ENCODE measurements at regions not wholly inside any gene's neighbourhood (a gene's known extent, or its start where the extent isn't known, plus 50 kb on each side); places are given as distances from the start of the nearest gene placed in this dataset.
"Not testable (repeated sequence)": the region's sequence is repeated elsewhere in the genome, so short reads cannot be mapped to it uniquely, and the experiment has no call there.

DNA sequence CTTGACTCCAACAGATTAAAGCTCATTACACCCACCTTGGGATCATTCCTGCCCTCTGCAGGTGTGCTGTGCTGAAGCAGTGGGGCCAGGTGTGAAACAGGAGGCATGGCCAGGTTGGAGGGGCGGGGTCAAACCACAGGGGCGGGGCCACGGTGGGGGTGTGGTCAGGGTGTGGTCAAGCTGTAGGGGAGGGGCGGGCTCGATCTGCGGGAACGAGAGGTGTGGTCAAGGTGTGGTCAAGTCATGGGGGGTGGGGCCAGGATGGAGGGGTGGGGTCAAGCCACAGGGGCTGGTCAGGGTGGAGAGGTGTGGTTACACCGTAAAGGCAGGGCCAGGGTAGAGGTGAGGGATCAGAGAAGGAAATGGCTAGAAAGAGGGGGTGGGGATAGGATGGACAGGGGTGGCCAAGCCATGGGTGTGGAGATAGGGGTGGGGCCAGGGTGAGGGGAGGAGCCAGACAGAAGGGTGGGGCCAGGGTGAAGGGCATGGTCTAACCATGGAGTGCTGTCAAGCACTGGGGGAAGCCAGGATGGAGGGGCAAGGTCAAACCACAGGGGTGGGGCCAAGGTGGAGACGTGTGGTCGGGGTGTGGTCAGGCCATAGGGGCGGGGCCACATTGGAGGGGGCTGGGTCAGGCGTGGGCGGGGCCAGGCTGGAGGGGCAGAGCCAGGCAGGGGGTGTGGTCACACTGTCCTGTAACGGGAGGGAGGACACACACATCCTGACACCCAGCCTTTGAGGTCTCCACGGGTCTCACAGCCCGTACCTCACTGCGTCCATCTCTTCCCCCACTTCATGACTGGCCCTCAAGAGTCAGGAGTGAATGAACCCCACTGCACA lies 270.7 kb downstream of the ADGRD1 start:
- H3K36me3 Mint-ChIP-seq; CTCF ChIA-PET; H3K27me3 ChIP-seq (ENCODE audit: control insufficient read depth in 2 of 2, insufficient read depth in 2 of 2, low read length in 2 of 2); H3K9me3 ChIP-seq (ENCODE audit: control insufficient read depth in 2 of 3, low read length in 3 of 3); H3K27ac Mint-ChIP-seq; H3K9me3 Mint-ChIP-seq; H3K4me1 ChIP-seq (ENCODE audit: control insufficient read depth in 2 of 2, insufficient read depth in 2 of 2, low read length in 2 of 2); intact Hi-C loops (cut with micrococcal nuclease); H3K36me3 ChIP-seq (ENCODE audit: control insufficient read depth in 2 of 3, insufficient read depth in 3 of 3, low read length in 3 of 3); H3K27ac ChIP-seq (ENCODE audit: low read depth, low read length); DNase-seq; POLR2A ChIA-PET; H3K4me3 ChIP-seq (ENCODE audit: low read length): not testable (repeated sequence)
- Mint-ChIP-seq H3K4me1 (peaks cover 7 to 12% (median 9%) of the 10 kb centered on the region in 7 donors), H3K4me3 (peak overlapping the region in 1 of 10 donors; percentile 20), H3K27me3 (peaks cover 0 to 19% (median 5%) of the 10 kb centered on the region in 5 donors)
- ATAC-seq, result peak; percentile 39

DNA sequence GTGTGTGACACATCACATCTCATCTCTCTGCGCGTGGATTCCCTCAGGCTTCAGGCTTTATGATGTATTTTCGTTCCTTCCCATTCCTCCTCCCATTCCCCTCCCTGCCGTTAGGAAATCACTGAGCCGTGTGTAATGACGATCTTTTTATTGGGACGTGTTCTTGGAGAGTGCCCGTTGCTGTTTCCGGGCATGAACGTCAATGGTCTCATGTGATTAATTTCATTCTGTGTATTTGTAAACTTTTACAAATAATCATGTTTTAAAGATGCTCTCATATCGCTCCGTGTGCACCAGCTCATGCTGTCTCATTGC lies 271.3 kb downstream of the ADGRD1 start:
- H3K4me1 ChIP-seq (ENCODE audit: control insufficient read depth in 2 of 2, insufficient read depth in 2 of 2, low read length in 2 of 2); H3K27me3 ChIP-seq (ENCODE audit: control insufficient read depth in 2 of 2, insufficient read depth in 2 of 2, low read length in 2 of 2); H3K27ac ChIP-seq (ENCODE audit: low read depth, low read length); DNase-seq; CTCF ChIA-PET; POLR2A ChIA-PET; H3K27ac Mint-ChIP-seq; H3K9me3 ChIP-seq (ENCODE audit: control insufficient read depth in 2 of 3, low read length in 3 of 3); intact Hi-C loops (cut with micrococcal nuclease); ATAC-seq; H3K4me3 ChIP-seq (ENCODE audit: low read length); H3K9me3 Mint-ChIP-seq; H3K36me3 Mint-ChIP-seq; H3K4me3 Mint-ChIP-seq; H3K36me3 ChIP-seq (ENCODE audit: control insufficient read depth in 2 of 3, insufficient read depth in 3 of 3, low read length in 3 of 3): not testable (repeated sequence)
- Mint-ChIP-seq H3K27me3 (peaks cover 0 to 18% (median 5%) of the 10 kb centered on the region in 5 donors), H3K4me1 (peaks cover 7 to 16% (median 11%) of the 10 kb centered on the region in 7 donors)

DNA sequence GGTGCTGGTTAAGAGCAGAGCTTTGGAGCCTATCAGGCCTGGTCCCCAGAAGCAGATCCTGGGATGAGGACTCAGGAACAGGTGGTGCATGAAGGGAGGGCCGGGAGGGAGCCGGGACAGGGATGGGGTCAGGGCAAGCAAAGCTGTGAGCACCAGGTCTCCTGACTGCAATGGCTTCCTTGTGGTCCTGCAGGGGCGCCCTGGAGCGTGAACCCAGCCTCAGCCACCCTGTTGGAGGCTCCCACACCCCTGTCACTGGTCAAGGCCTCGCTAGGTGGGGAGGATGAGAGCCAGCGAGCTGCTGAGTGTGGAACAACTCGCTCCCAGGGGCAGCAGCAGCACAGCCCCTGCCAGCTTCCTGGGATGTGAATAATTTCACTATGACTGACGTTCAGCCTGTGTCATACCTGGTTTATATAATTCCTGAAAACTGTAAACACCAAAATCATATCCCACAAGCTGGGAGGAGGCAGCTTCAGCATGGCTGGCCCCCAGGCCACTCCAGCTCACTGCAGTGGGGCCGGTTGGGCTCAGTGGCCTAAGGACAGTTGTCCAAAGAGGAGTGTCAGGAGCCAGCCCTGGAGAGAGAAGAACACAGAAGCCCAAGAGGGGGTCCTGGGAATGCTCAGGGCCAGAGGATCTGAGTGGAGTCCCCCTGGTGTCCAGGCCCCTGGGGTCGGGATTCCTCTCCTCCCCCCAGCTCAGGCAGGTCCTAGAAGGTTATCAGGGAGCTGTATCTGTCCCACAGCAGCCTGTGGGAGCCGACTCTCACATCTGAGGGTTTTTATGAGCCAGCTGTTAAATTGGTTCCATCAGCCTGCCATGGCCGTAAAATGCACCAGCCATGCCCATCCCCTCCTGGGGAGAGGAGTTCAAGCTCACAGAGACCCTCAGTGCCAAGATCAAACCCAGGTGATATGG lies 272.9 kb downstream of the ADGRD1 start:
- H3K9me3 ChIP-seq (ENCODE audit: control insufficient read depth in 2 of 3, low read length in 3 of 3), result no peaks in the 10 kb centered on the region
- POLR2A ChIA-PET, result no interaction called here
- H3K9me3 Mint-ChIP-seq, result no peaks in the 10 kb centered on the region
- no peak overlapping the region for H3K27ac ChIP-seq (ENCODE audit: low read depth, low read length)
- H3K27ac Mint-ChIP-seq, result no peak overlapping the region
- ATAC-seq (no peak), DNase-seq (no peak)
- H3K36me3 Mint-ChIP-seq, result no peaks in the 10 kb centered on the region
- intact Hi-C loops (cut with micrococcal nuclease), result no loop called here
- H3K4me1 ChIP-seq (ENCODE audit: control insufficient read depth in 2 of 2, insufficient read depth in 2 of 2, low read length in 2 of 2), result no peaks in the 10 kb centered on the region
- no peaks in the 10 kb centered on the region for H3K36me3 ChIP-seq (ENCODE audit: control insufficient read depth in 2 of 3, insufficient read depth in 3 of 3, low read length in 3 of 3)
- H3K4me1 Mint-ChIP-seq, result peaks cover 7 to 22% (median 13%) of the 10 kb centered on the region in 7 donors
- H3K27me3 ChIP-seq (ENCODE audit: control insufficient read depth in 2 of 2, insufficient read depth in 2 of 2, low read length in 2 of 2), result no peaks in the 10 kb centered on the region
- CTCF ChIA-PET, result no interaction called here
- no peak overlapping the region for H3K4me3 ChIP-seq (ENCODE audit: low read length)
- no peak overlapping the region for H3K4me3 Mint-ChIP-seq
- peaks cover 0 to 19% (median 5%) of the 10 kb centered on the region in 5 donors for H3K27me3 Mint-ChIP-seq

DNA sequence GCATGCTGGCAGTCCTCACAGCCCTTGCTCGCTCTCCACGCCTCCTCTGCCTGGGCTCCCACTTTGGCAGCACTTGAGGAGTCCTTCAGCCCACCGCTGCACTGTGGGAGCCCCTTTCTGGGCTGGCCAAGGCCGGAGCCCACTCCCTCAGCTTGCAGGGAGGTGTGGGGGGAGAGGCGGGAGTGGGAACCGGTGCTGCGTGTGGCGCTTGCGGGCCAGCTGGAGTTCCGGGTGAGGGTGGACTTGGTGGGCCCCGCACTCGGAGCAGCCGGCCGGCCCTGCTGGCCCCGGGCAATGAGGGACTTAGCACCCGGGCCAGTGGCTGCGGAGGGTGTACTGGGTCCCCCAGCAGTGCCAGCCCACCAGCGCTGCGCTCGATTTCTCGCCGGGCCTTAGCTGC lies 273.9 kb downstream of the ADGRD1 start:
- H3K9me3 ChIP-seq (ENCODE audit: control insufficient read depth in 2 of 3, low read length in 3 of 3); H3K27ac ChIP-seq (ENCODE audit: low read depth, low read length); H3K4me3 ChIP-seq (ENCODE audit: low read length); H3K9me3 Mint-ChIP-seq; POLR2A ChIA-PET; H3K36me3 Mint-ChIP-seq; H3K36me3 ChIP-seq (ENCODE audit: control insufficient read depth in 2 of 3, insufficient read depth in 3 of 3, low read length in 3 of 3); H3K4me3 Mint-ChIP-seq; DNase-seq; H3K27me3 ChIP-seq (ENCODE audit: control insufficient read depth in 2 of 2, insufficient read depth in 2 of 2, low read length in 2 of 2); H3K4me1 ChIP-seq (ENCODE audit: control insufficient read depth in 2 of 2, insufficient read depth in 2 of 2, low read length in 2 of 2); intact Hi-C loops (cut with micrococcal nuclease); ATAC-seq: not testable (repeated sequence)
- CTCF ChIA-PET, result interaction anchor here (0.8 kb wide), 1 partner anchor 7 kb away, joined by 4 read pairs; no protein-coding TSS in a partner anchor
- Mint-ChIP-seq H3K4me1 (peaks cover under 1 to 18% (median 9%) of the 10 kb centered on the region in 7 donors), H3K27me3 (peaks cover 0 to 15% (median 5%) of the 10 kb centered on the region in 5 donors), H3K27ac (peak overlapping the region in 1 of 9 donors; percentile 37)

DNA sequence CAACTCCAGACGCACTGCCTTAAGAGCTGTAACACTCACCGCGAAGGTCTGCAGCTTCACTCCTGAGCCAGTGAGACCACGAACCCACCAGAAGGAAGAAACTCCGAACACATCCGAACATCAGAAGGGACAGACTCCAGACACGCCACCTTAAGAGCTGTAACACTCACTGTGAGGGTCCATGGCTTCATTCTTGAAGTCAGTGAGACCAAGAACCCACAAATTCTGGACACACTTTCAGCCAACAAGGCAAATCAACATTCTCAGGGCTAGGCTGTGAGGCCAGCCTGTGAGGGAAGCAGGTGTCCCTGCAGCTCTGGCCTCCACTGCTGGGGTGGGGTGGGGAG lies 275.3 kb downstream of the ADGRD1 start:
- H3K27ac ChIP-seq (ENCODE audit: low read depth, low read length); H3K36me3 ChIP-seq (ENCODE audit: control insufficient read depth in 2 of 3, insufficient read depth in 3 of 3, low read length in 3 of 3); H3K36me3 Mint-ChIP-seq; H3K4me3 ChIP-seq (ENCODE audit: low read length); ATAC-seq; H3K27me3 ChIP-seq (ENCODE audit: control insufficient read depth in 2 of 2, insufficient read depth in 2 of 2, low read length in 2 of 2); H3K9me3 Mint-ChIP-seq; DNase-seq; H3K4me1 ChIP-seq (ENCODE audit: control insufficient read depth in 2 of 2, insufficient read depth in 2 of 2, low read length in 2 of 2); POLR2A ChIA-PET; H3K27ac Mint-ChIP-seq; H3K4me3 Mint-ChIP-seq; intact Hi-C loops (cut with micrococcal nuclease); H3K9me3 ChIP-seq (ENCODE audit: control insufficient read depth in 2 of 3, low read length in 3 of 3); CTCF ChIA-PET: not testable (repeated sequence)
- peaks cover 0 to 18% (median 9%) of the 10 kb centered on the region in 7 donors for H3K4me1 Mint-ChIP-seq
- H3K27me3 Mint-ChIP-seq, result peaks cover 0 to 11% (median 5%) of the 10 kb centered on the region in 5 donors

DNA sequence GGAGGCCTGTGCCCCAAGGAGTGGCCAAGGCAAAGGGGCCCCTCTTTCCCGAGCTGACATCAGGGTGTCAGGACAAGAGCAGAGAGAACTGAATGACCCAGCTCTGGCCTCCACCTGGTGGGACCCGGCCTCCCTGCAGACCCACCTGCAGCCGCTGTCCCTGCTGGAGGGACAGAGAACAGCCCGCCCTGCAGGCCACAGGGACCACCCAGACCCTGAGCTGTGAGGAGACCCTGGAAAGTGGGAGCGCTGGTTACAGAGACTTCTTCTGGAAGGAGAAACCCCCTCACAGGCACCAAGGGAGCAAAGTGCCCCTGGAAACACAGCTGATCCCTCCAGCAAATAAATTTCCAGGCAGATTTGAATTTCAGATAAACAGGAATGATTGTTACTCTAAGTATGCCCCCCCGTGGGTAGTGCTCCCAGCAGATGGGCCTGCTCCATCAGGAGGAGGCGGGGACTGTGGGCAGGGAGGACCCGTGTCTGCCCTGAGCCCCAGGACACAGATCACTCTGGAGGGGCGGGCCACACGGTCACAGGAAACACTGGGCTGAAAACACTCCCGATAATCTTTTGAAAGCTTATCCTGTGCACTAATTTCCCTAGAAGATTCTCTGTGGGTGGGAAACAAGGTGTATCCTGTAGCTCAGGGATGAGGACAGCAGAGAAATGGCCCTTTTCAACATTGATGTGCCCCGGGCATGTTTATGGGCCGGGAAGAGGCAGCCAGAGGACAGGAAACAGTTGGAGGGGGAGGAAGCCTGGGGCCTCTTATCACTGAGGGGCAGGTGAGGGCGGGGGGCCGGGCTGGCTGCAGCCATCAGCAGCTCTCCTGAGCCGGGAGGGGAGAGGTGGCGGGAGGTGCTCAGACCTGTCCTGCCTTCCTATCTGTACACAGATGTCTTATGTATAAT lies 276.0 kb downstream of the ADGRD1 start:
- Histone ChIP-seq H3K4me1 (ENCODE audit: control insufficient read depth in 2 of 2, insufficient read depth in 2 of 2, low read length in 2 of 2) (no peaks in the 10 kb centered on the region), H3K36me3 (ENCODE audit: control insufficient read depth in 2 of 3, insufficient read depth in 3 of 3, low read length in 3 of 3) (no peaks in the 10 kb centered on the region), H3K27me3 (ENCODE audit: control insufficient read depth in 2 of 2, insufficient read depth in 2 of 2, low read length in 2 of 2) (no peaks in the 10 kb centered on the region), H3K4me3 (ENCODE audit: low read length) (no peak overlapping the region), H3K9me3 (ENCODE audit: control insufficient read depth in 2 of 3, low read length in 3 of 3) (no peaks in the 10 kb centered on the region), H3K27ac (ENCODE audit: low read depth, low read length) (no peak overlapping the region)
- DNase-seq (no peak), ATAC-seq (peak; percentile 22)
- H3K4me3 Mint-ChIP-seq, result no peak overlapping the region
- POLR2A ChIA-PET, result no interaction called here
- peak overlapping the region in 1 of 9 donors; percentile 64 for H3K27ac Mint-ChIP-seq
- peaks cover 0 to 18% (median 9%) of the 10 kb centered on the region in 7 donors for H3K4me1 Mint-ChIP-seq
- H3K36me3 Mint-ChIP-seq, result no peaks in the 10 kb centered on the region
- intact Hi-C loops (cut with micrococcal nuclease), result no loop called here
- CTCF ChIA-PET, result no interaction called here
- H3K27me3 Mint-ChIP-seq, result peaks cover 0 to 11% (median 5%) of the 10 kb centered on the region in 5 donors
- H3K9me3 Mint-ChIP-seq, result peaks cover 0 to 2% (median 0%) of the 10 kb centered on the region in 11 donors

Data from naive thymus-derived CD4-positive, alpha-beta T cell (primary cell).